GM18873 (cell line): ENCODE measurements at regions not wholly inside any gene's neighbourhood (a gene's known extent, or its start where the extent isn't known, plus 50 kb on each side); places are given as distances from the start of the nearest gene placed in this dataset.

Experiments
- ATAC-seq: cut with Tn5 transposase; IDR thresholded peaks from one replicate; pipeline ENCODE4 v1.9.1; 2021; ENCODE audit warnings: mild to moderate bottlenecking, moderate library complexity, moderate number of reproducible peaks; ENCODE audit not compliant: unreplicated experiment, low FRiP score

- ATAC-seq: no peak
Measured at GRCh38 chr21:29436650-29437049, 137.9 kb downstream of the BACH1 start.

GRCh38 chr21:29441651-29442050, 142.9 kb downstream of the BACH1 start:
- no peak for ATAC-seq

- ATAC-seq: no peak
Measured at GRCh38 chr21:29443411-29444010, 144.8 kb downstream of the BACH1 start.

- ATAC-seq: no peak
Measured at GRCh38 chr21:29448766-29449165, 150.0 kb downstream of the BACH1 start.

GRCh38 chr21:29449306-29449950, 150.7 kb downstream of the BACH1 start:
- no peak for ATAC-seq

- ATAC-seq: no peak
Measured at GRCh38 chr21:29450058-29450457, 151.3 kb downstream of the BACH1 start.

- ATAC-seq: no peak
Measured at GRCh38 chr21:29453511-29453910, 154.8 kb downstream of the BACH1 start.

- no peak for ATAC-seq
Measured at GRCh38 chr21:29454179-29454578, 155.5 kb downstream of the BACH1 start.

- ATAC-seq: no peak
Measured at GRCh38 chr21:29462479-29462878, 163.8 kb downstream of the BACH1 start.

GRCh38 chr21:29465546-29465945, 166.8 kb downstream of the BACH1 start:
- no peak for ATAC-seq

- no peak for ATAC-seq
Measured at GRCh38 chr21:29466532-29466931, 167.8 kb downstream of the BACH1 start.

- ATAC-seq: no peak
Measured at GRCh38 chr21:29470397-29470796, 171.7 kb downstream of the BACH1 start.

GRCh38 chr21:29473808-29474207, 175.1 kb downstream of the BACH1 start:
- no peak for ATAC-seq

GRCh38 chr21:29475329-29475728, 176.6 kb downstream of the BACH1 start:
- no peak for ATAC-seq

- no peak for ATAC-seq
Measured at GRCh38 chr21:29477347-29477746, 178.6 kb downstream of the BACH1 start.

- ATAC-seq: no peak
Measured at GRCh38 chr21:29477941-29478340, 179.2 kb downstream of the BACH1 start.

GRCh38 chr21:29481081-29481480, 182.4 kb downstream of the BACH1 start:
- ATAC-seq: no peak

GRCh38 chr21:29481641-29482040, 182.9 kb downstream of the BACH1 start:
- ATAC-seq: no peak

- no peak for ATAC-seq
Measured at GRCh38 chr21:29486306-29486807, 187.6 kb downstream of the BACH1 start.
